ENCODE measurements at regions not wholly inside any gene's neighbourhood (a gene's known extent, or its start where the extent isn't known, plus 50 kb on each side); places are given as distances from the start of the nearest gene placed in this dataset.
"Not testable (repeated sequence)": the region's sequence is repeated elsewhere in the genome, so short reads cannot be mapped to it uniquely, and the experiment has no call there.

DNA sequence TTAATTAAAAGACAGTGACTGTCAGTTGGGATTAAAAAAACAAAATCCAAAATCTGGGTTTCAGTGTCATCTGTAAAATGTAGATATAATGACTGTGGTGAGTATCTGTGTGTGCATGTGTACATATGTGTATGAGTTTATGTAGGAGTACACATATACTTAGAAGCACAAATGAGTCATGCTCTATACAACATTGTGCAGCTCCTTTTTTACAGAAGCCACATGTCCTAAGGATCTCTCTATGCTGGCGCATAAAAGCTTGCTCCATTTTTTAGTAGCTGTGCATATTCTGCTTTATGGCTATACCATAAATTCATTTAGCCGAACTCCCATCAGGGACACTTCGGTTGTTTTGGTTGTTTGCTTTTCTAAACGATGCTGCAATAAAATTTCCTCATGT lies 125.2 kb upstream of the EEF2KMT start:
- Histone ChIP-seq H3K4me1 (no peaks in the 10 kb centered on the region), H3K27ac (no peak overlapping the region), H3K4me3 (no peak overlapping the region), H3K9me3 (no peaks in the 10 kb centered on the region), H3K27me3 (no peaks in the 10 kb centered on the region), H3K36me3 (ENCODE audit: low read depth, missing control alignments) (no peaks in the 10 kb centered on the region)
- TF ChIP-seq POLR2A (IDR thresholded peaks at IDR 0.05) = no peak
- no peak for DNase-seq
- WGBS, 2 donors = 45 to 54% methylated on average over 4 of the region's 4 CpGs
- intact Hi-C loops (cut with DNase I; ENCODE audit: low total_unique reads) = no loop called here

DNA sequence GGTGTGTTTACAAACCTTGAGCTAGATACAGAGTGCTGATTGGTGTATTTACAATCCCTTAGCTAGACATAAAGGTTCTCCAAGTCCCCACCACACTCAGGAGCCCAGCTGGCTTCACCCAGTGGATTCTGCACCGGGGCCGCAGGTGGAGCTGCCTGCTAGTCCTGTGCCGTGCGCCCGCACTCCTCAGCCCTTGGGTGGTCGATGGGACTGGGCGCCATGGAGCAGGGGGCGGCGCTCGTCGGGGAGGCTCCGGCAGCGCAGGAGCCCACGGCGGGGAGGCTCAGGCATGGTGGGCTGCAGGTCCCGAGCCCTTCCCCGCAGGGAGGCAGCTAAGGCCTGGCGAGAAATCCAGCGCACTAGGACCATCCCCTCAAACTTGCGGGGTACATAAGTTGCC lies 124.2 kb upstream of the EEF2KMT start:
- H3K36me3 ChIP-seq (ENCODE audit: low read depth, missing control alignments); H3K4me1 ChIP-seq; H3K27ac ChIP-seq; intact Hi-C loops (cut with DNase I; ENCODE audit: low total_unique reads); H3K27me3 ChIP-seq; H3K9me3 ChIP-seq; DNase-seq: not testable (repeated sequence)
- peak overlapping the region in 1 of 2 donors; percentile 47 for H3K4me3 ChIP-seq
- WGBS, 2 donors = 75 to 84% methylated on average over 5 to 20 of the region's 20 CpGs

DNA sequence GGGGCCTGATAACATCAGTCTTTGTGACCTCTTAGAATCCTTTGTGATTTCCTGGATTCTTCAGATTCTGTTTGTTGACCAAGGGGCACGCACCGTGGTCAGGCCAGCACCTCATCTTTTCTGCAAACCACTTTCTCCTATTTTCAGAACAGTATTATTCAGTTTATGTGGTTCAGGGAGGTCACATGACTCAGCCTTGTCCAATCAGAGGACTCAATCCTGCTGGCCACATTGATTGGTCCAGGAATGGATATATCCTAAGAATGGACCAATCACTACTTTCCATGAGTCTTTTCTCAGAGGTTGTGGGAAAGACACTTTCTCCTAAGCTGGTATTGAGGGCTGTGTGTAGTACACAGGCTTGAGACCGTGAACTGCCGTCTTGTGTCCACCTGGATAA lies 123.1 kb upstream of the EEF2KMT start:
- H3K27ac ChIP-seq = no peak overlapping the region
- peak overlapping the region in 1 of 2 donors; percentile 13 for H3K4me3 ChIP-seq
- no peaks in the 10 kb centered on the region for H3K9me3 ChIP-seq
- no peaks in the 10 kb centered on the region for H3K27me3 ChIP-seq
- TF ChIP-seq, protein P1, sequence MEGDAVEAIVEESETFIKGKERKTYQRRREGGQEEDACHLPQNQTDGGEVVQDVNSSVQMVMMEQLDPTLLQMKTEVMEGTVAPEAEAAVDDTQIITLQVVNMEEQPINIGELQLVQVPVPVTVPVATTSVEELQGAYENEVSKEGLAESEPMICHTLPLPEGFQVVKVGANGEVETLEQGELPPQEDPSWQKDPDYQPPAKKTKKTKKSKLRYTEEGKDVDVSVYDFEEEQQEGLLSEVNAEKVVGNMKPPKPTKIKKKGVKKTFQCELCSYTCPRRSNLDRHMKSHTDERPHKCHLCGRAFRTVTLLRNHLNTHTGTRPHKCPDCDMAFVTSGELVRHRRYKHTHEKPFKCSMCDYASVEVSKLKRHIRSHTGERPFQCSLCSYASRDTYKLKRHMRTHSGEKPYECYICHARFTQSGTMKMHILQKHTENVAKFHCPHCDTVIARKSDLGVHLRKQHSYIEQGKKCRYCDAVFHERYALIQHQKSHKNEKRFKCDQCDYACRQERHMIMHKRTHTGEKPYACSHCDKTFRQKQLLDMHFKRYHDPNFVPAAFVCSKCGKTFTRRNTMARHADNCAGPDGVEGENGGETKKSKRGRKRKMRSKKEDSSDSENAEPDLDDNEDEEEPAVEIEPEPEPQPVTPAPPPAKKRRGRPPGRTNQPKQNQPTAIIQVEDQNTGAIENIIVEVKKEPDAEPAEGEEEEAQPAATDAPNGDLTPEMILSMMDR (IDR thresholded peaks at IDR 0.05) = no peak
- no peak for TF ChIP-seq POLR2A (IDR thresholded peaks at IDR 0.05)
- no peaks in the 10 kb centered on the region for H3K4me1 ChIP-seq
- intact Hi-C loops (cut with DNase I; ENCODE audit: low total_unique reads) = no loop called here
- DNase-seq = peak; percentile 38
- 79 to 83% methylated on average over 4 of the region's 4 CpGs for WGBS, 2 donors
- no peaks in the 10 kb centered on the region for H3K36me3 ChIP-seq (ENCODE audit: low read depth, missing control alignments)

DNA sequence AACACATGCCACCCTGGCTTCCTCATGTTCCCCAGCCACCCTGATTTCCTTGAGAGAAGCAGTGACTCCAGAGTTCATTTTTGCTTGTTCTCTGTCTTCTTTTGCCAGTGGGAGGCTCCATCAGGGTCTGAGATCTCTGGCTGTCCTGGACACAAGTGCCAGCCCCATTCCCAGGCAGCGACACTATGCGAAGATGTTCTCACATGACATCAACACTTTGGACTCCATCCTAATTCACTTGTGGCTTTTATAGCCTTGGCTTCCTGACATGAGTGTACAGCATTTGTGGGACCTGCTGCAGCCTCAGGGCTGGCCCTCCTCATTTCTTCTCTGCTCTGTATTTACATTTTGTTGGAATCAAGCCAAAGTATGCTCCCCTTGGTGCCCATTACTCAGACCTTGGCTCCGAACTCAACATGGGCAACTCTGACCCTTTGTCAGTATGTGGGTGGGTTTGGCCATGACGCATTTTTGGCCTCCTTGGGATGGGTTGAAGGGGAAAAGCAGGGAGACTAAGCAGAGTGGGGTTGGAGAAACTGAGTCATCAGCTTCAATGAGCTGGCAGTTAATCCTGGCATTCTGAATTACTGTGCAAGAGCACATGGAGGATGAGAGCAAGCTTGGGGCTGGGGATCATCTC lies 119.0 kb upstream of the EEF2KMT start:
- no peaks in the 10 kb centered on the region for H3K36me3 ChIP-seq (ENCODE audit: low read depth, missing control alignments)
- no peak overlapping the region for H3K27ac ChIP-seq
- H3K4me3 ChIP-seq = no peak overlapping the region
- no peaks in the 10 kb centered on the region for H3K27me3 ChIP-seq
- 72 to 79% methylated on average over 4 of the region's 4 CpGs for WGBS, 2 donors
- intact Hi-C loops (cut with DNase I; ENCODE audit: low total_unique reads) = no loop called here
- no peaks in the 10 kb centered on the region for H3K9me3 ChIP-seq
- DNase-seq = no peak
- TF ChIP-seq, protein P1 (IDR thresholded peaks at IDR 0.05) = no peak
- TF ChIP-seq POLR2A (IDR thresholded peaks at IDR 0.05) = no peak
- no peaks in the 10 kb centered on the region for H3K4me1 ChIP-seq

DNA sequence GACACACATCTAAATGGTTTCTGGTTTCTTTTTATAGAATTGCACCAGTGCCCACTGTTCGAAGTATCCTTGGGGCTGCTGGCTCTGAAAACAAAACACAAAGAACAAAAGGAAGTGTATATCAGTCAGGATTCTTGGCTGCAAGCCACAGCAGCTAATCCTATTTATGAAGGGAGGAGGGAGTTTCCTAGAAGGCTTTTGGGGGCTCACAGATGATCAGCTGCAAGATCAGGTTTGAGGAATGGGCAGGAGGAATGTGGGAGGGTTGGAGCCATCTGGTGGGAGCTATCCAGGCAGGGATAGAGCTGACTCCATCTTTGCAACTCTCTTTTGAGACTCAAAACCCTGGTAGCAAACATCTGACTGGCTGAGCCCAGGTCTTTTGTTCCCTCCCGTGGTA lies 118.3 kb upstream of the EEF2KMT start:
- no peak overlapping the region for H3K4me3 ChIP-seq
- H3K27me3 ChIP-seq = no peaks in the 10 kb centered on the region
- H3K36me3 ChIP-seq (ENCODE audit: low read depth, missing control alignments) = no peaks in the 10 kb centered on the region
- WGBS, 2 donors = 38 to 55% methylated on average over 2 of the region's 2 CpGs
- H3K9me3 ChIP-seq = no peaks in the 10 kb centered on the region
- intact Hi-C loops (cut with DNase I; ENCODE audit: low total_unique reads) = no loop called here
- no peak overlapping the region for H3K27ac ChIP-seq
- peak; percentile 52 for DNase-seq
- TF ChIP-seq POLR2A (IDR thresholded peaks at IDR 0.05) = no peak
- TF ChIP-seq, protein P1 (IDR thresholded peaks at IDR 0.05) = no peak
- H3K4me1 ChIP-seq = no peaks in the 10 kb centered on the region

DNA sequence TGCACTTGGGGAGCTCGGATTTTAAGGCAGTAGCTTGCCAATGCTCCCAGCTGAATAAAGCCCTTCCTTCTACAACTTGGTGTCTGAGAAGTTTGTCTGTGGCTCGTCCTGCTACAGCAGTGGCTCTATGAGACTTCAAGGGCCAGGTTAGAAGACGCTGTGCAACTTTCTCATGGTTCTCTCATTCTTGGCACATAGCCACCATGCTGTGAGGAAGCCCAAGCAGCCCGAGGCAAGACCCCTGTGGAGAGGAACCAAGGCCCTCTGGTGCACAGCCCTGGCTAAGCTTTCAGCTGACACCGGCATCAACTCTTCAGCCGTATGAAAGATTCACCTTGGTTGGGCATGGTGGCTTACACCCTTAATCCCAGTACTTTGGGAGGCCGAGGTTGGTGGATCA lies 116.9 kb upstream of the EEF2KMT start:
- Histone ChIP-seq H3K36me3 (ENCODE audit: low read depth, missing control alignments) (no peaks in the 10 kb centered on the region), H3K4me3 (no peak overlapping the region), H3K9me3 (no peaks in the 10 kb centered on the region), H3K27me3 (no peaks in the 10 kb centered on the region), H3K4me1 (no peaks in the 10 kb centered on the region), H3K27ac (no peak overlapping the region)
- 83 to 90% methylated on average over 2 to 7 of the region's 7 CpGs for WGBS, 2 donors
- DNase-seq = no peak
- intact Hi-C loops (cut with DNase I; ENCODE audit: low total_unique reads) = no loop called here
- TF ChIP-seq, protein P1 (IDR thresholded peaks at IDR 0.05) = no peak
- TF ChIP-seq POLR2A (IDR thresholded peaks at IDR 0.05) = no peak

DNA sequence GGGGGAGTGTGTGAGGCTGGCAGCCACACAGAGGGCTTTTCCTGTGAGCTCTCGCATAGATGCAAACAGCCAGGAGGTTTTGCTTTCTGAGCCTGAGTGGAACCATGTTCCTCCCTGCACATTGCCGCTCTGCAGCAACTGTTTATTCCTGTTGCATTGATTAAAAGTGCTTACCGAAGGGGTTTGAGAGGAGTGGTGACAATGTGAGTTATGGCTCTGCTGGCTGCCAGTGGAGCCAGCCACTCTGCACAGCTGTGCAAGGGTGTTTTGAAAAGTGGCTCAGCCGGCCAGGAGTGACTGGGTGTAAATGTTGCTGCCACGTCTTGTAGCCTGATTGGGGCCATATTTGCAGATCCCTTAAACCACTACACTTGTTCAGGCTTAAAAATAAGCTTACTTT lies 114.9 kb upstream of the EEF2KMT start:
- intact Hi-C loops (cut with DNase I; ENCODE audit: low total_unique reads); H3K4me1 ChIP-seq; H3K9me3 ChIP-seq; H3K4me3 ChIP-seq; H3K36me3 ChIP-seq (ENCODE audit: low read depth, missing control alignments); H3K27me3 ChIP-seq; DNase-seq; H3K27ac ChIP-seq: not testable (repeated sequence)
- 37 to 56% methylated on average over 5 of the region's 5 CpGs for WGBS, 2 donors

DNA sequence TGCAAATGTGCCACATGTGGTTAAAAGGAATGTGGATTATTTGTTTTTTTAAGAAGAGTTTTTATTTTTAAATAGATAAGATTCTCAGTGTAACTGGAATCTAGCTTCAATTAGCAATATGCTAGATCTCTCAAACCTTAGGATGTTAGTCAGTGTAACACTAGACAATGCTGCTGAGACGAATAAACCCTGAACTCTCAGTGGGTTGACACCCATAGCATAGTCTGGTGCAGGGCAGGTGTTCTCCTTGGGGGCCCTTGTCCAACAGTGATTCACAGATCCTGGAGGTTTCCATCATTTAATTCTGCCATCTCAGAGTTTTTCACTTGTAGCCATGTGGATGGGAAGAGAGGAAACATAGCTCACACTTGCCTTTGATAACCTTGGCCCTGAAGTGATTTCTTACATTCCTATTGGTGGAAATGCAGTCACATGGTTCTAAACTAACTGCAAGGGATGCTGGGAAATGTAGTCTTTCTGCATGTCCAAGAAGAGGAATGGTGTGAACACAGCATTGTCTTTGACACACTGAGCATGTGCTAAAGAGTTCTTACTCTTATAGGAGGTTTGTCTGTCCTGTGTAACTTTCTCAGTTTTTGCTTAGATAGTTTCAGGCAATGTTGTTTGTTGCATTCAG lies 110.4 kb upstream of the EEF2KMT start:
- H3K27ac ChIP-seq; H3K4me1 ChIP-seq; H3K9me3 ChIP-seq; DNase-seq; H3K4me3 ChIP-seq; intact Hi-C loops (cut with DNase I; ENCODE audit: low total_unique reads); H3K27me3 ChIP-seq; H3K36me3 ChIP-seq (ENCODE audit: low read depth, missing control alignments): not testable (repeated sequence)
- 83 to 94% methylated on average over 1 of the region's 1 CpG for WGBS, 2 donors
